ENCODE measurements at regions not wholly inside any gene's neighbourhood (a gene's known extent, or its start where the extent isn't known, plus 50 kb on each side); places are given as distances from the start of the nearest gene placed in this dataset.

DNA sequence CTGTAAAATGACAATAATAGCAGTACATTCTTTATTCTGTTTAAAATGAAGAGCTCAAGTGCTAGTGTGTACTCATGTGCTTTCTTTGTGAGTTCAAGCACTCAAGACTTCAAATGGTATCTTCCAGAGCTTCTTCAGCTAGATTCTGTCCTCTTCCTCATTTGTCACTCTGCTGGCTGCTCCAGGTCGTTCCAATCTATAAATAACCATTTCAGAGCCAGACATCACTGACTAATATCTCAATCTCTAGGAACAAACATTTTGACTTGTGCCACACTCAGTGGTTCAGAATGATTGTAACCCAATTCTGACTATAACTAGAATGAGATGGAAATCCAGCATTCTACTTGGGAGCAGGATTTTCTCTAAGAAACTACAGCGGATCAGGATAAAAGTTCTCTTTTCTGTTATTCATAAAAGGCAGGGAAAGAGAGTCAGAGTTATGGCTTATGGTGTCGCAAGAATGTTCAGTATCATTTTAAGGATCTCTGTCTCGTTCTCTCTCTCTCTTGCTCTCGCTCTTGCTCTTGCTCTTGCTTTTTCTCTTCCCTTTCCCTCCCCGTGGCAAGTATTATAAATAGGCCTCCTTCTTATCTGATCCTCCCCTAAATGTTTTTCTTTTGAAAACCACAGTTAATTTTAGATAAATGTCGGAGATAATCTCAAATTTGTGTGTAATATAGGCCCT is 116.3 kb upstream of the MAF start:
- H3K4me3 ChIP-seq, result no peak overlapping the region
- 55 to 66% methylated on average over 4 to 7 of the region's 7 CpGs for WGBS, 2 donors (ENCODE audit: low coverage in 1 of 2)
- no peak for ATAC-seq
- TF ChIP-seq POLR2A (IDR thresholded peaks at IDR 0.05), result no peak
- TF ChIP-seq, protein P1, sequence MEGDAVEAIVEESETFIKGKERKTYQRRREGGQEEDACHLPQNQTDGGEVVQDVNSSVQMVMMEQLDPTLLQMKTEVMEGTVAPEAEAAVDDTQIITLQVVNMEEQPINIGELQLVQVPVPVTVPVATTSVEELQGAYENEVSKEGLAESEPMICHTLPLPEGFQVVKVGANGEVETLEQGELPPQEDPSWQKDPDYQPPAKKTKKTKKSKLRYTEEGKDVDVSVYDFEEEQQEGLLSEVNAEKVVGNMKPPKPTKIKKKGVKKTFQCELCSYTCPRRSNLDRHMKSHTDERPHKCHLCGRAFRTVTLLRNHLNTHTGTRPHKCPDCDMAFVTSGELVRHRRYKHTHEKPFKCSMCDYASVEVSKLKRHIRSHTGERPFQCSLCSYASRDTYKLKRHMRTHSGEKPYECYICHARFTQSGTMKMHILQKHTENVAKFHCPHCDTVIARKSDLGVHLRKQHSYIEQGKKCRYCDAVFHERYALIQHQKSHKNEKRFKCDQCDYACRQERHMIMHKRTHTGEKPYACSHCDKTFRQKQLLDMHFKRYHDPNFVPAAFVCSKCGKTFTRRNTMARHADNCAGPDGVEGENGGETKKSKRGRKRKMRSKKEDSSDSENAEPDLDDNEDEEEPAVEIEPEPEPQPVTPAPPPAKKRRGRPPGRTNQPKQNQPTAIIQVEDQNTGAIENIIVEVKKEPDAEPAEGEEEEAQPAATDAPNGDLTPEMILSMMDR (IDR thresholded peaks at IDR 0.05), result no peak
- TF ChIP-seq EP300 (IDR thresholded peaks at IDR 0.05), result no peak
- TF ChIP-seq POLR2AphosphoS5 (IDR thresholded peaks at IDR 0.05), result no peak
- H3K27ac ChIP-seq, result no peak overlapping the region
- H3K27me3 ChIP-seq, result no peaks in the 10 kb centered on the region
- H3K9me3 ChIP-seq, result no peaks in the 10 kb centered on the region
- H3K36me3 ChIP-seq, result no peaks in the 10 kb centered on the region
- H3K4me1 ChIP-seq, result peaks cover 4 to 19% (median 7%) of the 10 kb centered on the region in 3 donors

GRCh38 chr16:79715061-79715460 is 114.5 kb upstream of the MAF start:
- no peaks in the 10 kb centered on the region for H3K27me3 ChIP-seq
- no peak overlapping the region for H3K27ac ChIP-seq
- H3K9me3 ChIP-seq, result no peaks in the 10 kb centered on the region
- peaks cover 0 to 5% (median 4%) of the 10 kb centered on the region in 3 donors for H3K4me1 ChIP-seq
- no peaks in the 10 kb centered on the region for H3K36me3 ChIP-seq
- ATAC-seq, result no peak
- TF ChIP-seq, protein P1 (IDR thresholded peaks at IDR 0.05), result no peak
- TF ChIP-seq POLR2A (IDR thresholded peaks at IDR 0.05) (no peak), EP300 (IDR thresholded peaks at IDR 0.05) (no peak), POLR2AphosphoS5 (IDR thresholded peaks at IDR 0.05) (no peak)
- H3K4me3 ChIP-seq, result no peak overlapping the region
- WGBS, 2 donors (ENCODE audit: low coverage in 1 of 2), result 22 to 79% methylated on average over 4 of the region's 4 CpGs

GRCh38 chr16:79714440-79714839 is 113.9 kb upstream of the MAF start:
- no peak overlapping the region for H3K4me3 ChIP-seq

DNA sequence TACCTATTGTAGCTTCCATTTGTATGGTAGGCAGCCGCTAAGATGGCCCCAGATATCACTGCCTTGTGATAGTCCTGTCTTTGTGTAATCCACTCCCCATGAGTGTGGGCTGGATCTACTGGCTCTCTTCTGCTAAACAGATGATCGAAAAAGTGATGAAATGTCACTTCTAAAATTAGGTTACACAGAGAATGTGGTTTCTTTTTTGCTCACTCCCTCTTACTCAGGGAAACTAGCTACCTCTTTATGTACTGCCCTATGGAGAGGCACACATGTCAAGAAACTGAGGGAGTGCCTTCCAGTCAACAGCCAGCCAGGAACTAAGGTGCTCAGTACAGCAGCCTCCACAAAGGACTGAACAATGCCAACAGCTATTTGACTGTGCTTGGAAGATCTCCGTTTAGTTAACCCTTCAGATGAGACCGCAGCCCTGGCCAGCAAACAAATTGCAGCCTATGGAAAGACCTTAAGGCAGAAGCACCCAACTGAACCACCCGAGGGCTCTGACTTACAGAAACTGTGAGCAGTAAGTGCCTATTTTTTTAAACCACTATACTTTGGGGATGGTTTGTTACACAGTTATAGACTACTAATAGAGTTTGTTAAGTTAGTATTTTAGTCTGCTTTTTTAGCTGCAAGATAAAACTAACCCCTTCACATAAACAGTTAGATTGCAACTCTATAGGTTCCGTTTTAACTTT is 113.2 kb upstream of the MAF start:
- no peak overlapping the region for H3K27ac ChIP-seq
- peaks cover 0 to 5% (median 4%) of the 10 kb centered on the region in 3 donors for H3K4me1 ChIP-seq
- no peaks in the 10 kb centered on the region for H3K27me3 ChIP-seq
- 70 to 75% methylated on average over 4 of the region's 6 CpGs for WGBS, 2 donors (ENCODE audit: low coverage in 1 of 2)
- TF ChIP-seq POLR2A (IDR thresholded peaks at IDR 0.05), result no peak
- TF ChIP-seq, protein P1 (IDR thresholded peaks at IDR 0.05), result no peak
- no peaks in the 10 kb centered on the region for H3K9me3 ChIP-seq
- ATAC-seq, result no peak
- no peaks in the 10 kb centered on the region for H3K36me3 ChIP-seq
- no peak overlapping the region for H3K4me3 ChIP-seq

More at GRCh38 chr16:79714440-79714839, 113.9 kb upstream of the MAF start:
- no peak for ATAC-seq
- Histone ChIP-seq H3K4me1 (peaks cover 0 to 5% (median 4%) of the 10 kb centered on the region in 3 donors), H3K36me3 (no peaks in the 10 kb centered on the region), H3K27me3 (no peaks in the 10 kb centered on the region), H3K27ac (no peak overlapping the region), H3K9me3 (no peaks in the 10 kb centered on the region)
- TF ChIP-seq, protein P1 (IDR thresholded peaks at IDR 0.05), result no peak
- TF ChIP-seq POLR2AphosphoS5 (IDR thresholded peaks at IDR 0.05), result peak; percentile 16
- WGBS, 2 donors (ENCODE audit: low coverage in 1 of 2), result 82 to 83% methylated on average over 1 of the region's 1 CpG

DNA sequence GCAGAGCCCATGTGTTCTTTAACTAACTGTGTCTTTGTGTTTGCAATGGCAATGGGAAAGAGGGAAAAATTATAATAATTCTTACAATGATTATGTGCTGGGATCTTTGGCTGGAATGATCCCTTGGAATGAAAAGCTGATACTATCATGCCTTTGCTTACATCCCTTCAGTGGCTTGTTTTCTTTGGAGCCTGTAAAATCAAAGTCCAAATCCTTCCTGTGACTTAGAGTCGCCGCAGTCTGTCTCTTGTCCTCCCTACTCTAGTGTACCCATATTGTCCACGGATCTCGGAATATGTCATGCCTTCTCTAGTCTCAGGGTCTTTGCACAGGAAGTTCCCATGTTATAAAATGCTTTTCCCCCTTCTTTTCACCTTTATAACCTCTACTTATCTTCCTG is 111.7 kb upstream of the MAF start:
- Histone ChIP-seq H3K4me1 (peaks cover 0 to 5% (median 4%) of the 10 kb centered on the region in 3 donors), H3K27me3 (no peaks in the 10 kb centered on the region), H3K4me3 (no peak overlapping the region), H3K9me3 (no peaks in the 10 kb centered on the region), H3K27ac (no peak overlapping the region), H3K36me3 (no peaks in the 10 kb centered on the region)
- no peak for TF ChIP-seq POLR2AphosphoS5 (IDR thresholded peaks at IDR 0.05)
- TF ChIP-seq POLR2A (IDR thresholded peaks at IDR 0.05), result no peak
- TF ChIP-seq, protein P1 (IDR thresholded peaks at IDR 0.05), result no peak
- 89 to 94% methylated on average over 4 of the region's 4 CpGs for WGBS, 2 donors (ENCODE audit: low coverage in 1 of 2)
- ATAC-seq, result no peak
